Transverse colon (tissue), 3 donors: ENCODE measurements at regions not wholly inside any gene's neighbourhood (a gene's known extent, or its start where the extent isn't known, plus 50 kb on each side); places are given as distances from the start of the nearest gene placed in this dataset.

Experiments
- POLR2A ChIP-seq: fragments of 450-650 bp; IDR thresholded peaks from one replicate; pipeline ENCODE4 v1.6.1; 2016; ENCODE audit warnings: antibody characterized with exemption, mild to moderate bottlenecking, moderate library complexity
- TF ChIP-seq, protein P1 (sequence below), 5 experiments: fragments of 200-600 bp in 3 of 5; fragments of 450-650 bp in 2 of 5; sonication (generic) in 3 of 5; IDR thresholded peaks; 1 replicate in 2 of 5; 2 replicates in 3 of 5; pipeline ENCODE4 v1.5.1; 2016 to 2017; ENCODE audit warnings: antibody characterized with exemption in 5 of 5, inconsistent platforms in 3 of 5, mild to moderate bottlenecking in 2 of 5, moderate library complexity in 1 of 5

GRCh38 chr1:194215448-194215847 lies 1029.0 kb upstream of the B3GALT2 start:
- TF ChIP-seq, protein P1, sequence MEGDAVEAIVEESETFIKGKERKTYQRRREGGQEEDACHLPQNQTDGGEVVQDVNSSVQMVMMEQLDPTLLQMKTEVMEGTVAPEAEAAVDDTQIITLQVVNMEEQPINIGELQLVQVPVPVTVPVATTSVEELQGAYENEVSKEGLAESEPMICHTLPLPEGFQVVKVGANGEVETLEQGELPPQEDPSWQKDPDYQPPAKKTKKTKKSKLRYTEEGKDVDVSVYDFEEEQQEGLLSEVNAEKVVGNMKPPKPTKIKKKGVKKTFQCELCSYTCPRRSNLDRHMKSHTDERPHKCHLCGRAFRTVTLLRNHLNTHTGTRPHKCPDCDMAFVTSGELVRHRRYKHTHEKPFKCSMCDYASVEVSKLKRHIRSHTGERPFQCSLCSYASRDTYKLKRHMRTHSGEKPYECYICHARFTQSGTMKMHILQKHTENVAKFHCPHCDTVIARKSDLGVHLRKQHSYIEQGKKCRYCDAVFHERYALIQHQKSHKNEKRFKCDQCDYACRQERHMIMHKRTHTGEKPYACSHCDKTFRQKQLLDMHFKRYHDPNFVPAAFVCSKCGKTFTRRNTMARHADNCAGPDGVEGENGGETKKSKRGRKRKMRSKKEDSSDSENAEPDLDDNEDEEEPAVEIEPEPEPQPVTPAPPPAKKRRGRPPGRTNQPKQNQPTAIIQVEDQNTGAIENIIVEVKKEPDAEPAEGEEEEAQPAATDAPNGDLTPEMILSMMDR (IDR thresholded peaks at IDR 0.05), result no peak
- no peak for TF ChIP-seq POLR2A
